Mesenchymal stem cell (in vitro differentiated cells and primary cell): ENCODE measurements at regions not wholly inside any gene's neighbourhood (a gene's known extent, or its start where the extent isn't known, plus 50 kb on each side); places are given as distances from the start of the nearest gene placed in this dataset.

Experiments
- DNase-seq: peaks from one replicate; pipeline ENCODE4 v3.0.0-alpha.2; 2013
- H2AFZ ChIP-seq: one replicate; pipeline ENCODE4 v1.6.1; 2013; ENCODE audit warnings: low read depth, mild to moderate bottlenecking, control low read depth, inconsistent platforms, low read length, moderate library complexity
- H2AK5ac ChIP-seq: 2 replicates; pipeline ENCODE4 v1.6.1; 2013; ENCODE audit warnings: low read length, moderate library complexity, mild to moderate bottlenecking, inconsistent platforms; ENCODE audit not compliant: severe bottlenecking
- H2BK120ac ChIP-seq: one replicate; pipeline ENCODE4 v1.6.1; 2013; ENCODE audit warnings: low read depth, mild to moderate bottlenecking, inconsistent platforms, low read length, moderate library complexity
- H2BK12ac ChIP-seq, 2 experiments: one replicate each; pipeline ENCODE4 v1.6.1; 2013; ENCODE audit warnings: inconsistent platforms in 2 of 2, low read length in 2 of 2, mild to moderate bottlenecking in 2 of 2, moderate library complexity in 2 of 2, control low read depth in 1 of 2
- H2BK15ac ChIP-seq: one replicate; pipeline ENCODE4 v1.6.1; 2013; ENCODE audit warnings: mild to moderate bottlenecking, low read depth, inconsistent platforms; ENCODE audit not compliant: poor library complexity, severe bottlenecking
- H2BK5ac ChIP-seq: 2 replicates; pipeline ENCODE4 v1.6.1; 2013; ENCODE audit warnings: low read depth, mild to moderate bottlenecking, low read length, control low read depth, inconsistent platforms; ENCODE audit not compliant: poor library complexity, severe bottlenecking
- H3K14ac ChIP-seq, 2 experiments: one replicate each; pipeline ENCODE4 v1.6.1; 2013; ENCODE audit warnings: inconsistent platforms in 2 of 2, low read length in 2 of 2, control low read depth in 1 of 2, mild to moderate bottlenecking in 1 of 2, moderate library complexity in 1 of 2
- H3K18ac ChIP-seq, 2 experiments: one replicate each; pipeline ENCODE4 v1.6.1; 2013; ENCODE audit warnings: inconsistent platforms in 2 of 2, low read length in 2 of 2, control low read depth in 1 of 2, low read depth in 1 of 2, mild to moderate bottlenecking in 1 of 2
- H3K23ac ChIP-seq, 2 experiments: one replicate each; pipeline ENCODE4 v1.6.1; 2013; ENCODE audit warnings: inconsistent platforms in 2 of 2, low read length in 2 of 2, mild to moderate bottlenecking in 2 of 2, moderate library complexity in 2 of 2, control low read depth in 1 of 2
- H3K27ac ChIP-seq: 2 replicates; pipeline ENCODE4 v1.5.1; 2013; ENCODE audit warnings: mild to moderate bottlenecking, moderate library complexity, low read length, control low read depth, inconsistent platforms; ENCODE audit not compliant: poor library complexity, severe bottlenecking
- H3K27me3 ChIP-seq, 2 experiments: 2 replicates each; pipeline versions ENCODE4 v1.6.1 to v1.7.0; 2013; ENCODE audit warnings: low read length in 2 of 2, mild to moderate bottlenecking in 2 of 2, moderate library complexity in 2 of 2, control low read depth in 1 of 2, inconsistent platforms in 1 of 2; ENCODE audit not compliant: control insufficient read depth in 1 of 2, insufficient read depth in 1 of 2
- H3K36me3 ChIP-seq, 2 experiments: 2 replicates each; pipeline versions ENCODE4 v1.6.1 to v1.7.0; 2013; ENCODE audit warnings: low read length in 2 of 2, control low read depth in 1 of 2, inconsistent platforms in 1 of 2, low read depth in 1 of 2, mild to moderate bottlenecking in 1 of 2; ENCODE audit not compliant: insufficient read depth in 2 of 2, control insufficient read depth in 1 of 2
- H3K4ac ChIP-seq, 2 experiments: one replicate each; pipeline ENCODE4 v1.6.1; 2013; ENCODE audit warnings: inconsistent platforms in 2 of 2, low read length in 2 of 2, mild to moderate bottlenecking in 2 of 2, moderate library complexity in 2 of 2, control low read depth in 1 of 2, low read depth in 1 of 2
- H3K4me1 ChIP-seq: 2 replicates; pipeline ENCODE4 v1.6.1; 2013; ENCODE audit warnings: low read depth, low read length, control low read depth; ENCODE audit not compliant: control insufficient read depth, insufficient read depth
- H3K4me2 ChIP-seq: 2 replicates; pipeline ENCODE4 v1.6.1; 2013; ENCODE audit warnings: low read length, mild to moderate bottlenecking, inconsistent platforms; ENCODE audit not compliant: poor library complexity, severe bottlenecking
- H3K4me3 ChIP-seq, 2 experiments: 2 replicates each; pipeline versions ENCODE4 v1.5.1 to v1.7.0; 2013; ENCODE audit warnings: low read length in 2 of 2, mild to moderate bottlenecking in 2 of 2, control low read depth in 1 of 2, low read depth in 1 of 2; ENCODE audit not compliant: insufficient read depth in 1 of 2
- H3K79me1 ChIP-seq: replicated peaks from 2 replicates; pipeline ENCODE4 v1.6.1; 2013; ENCODE audit warnings: mild to moderate bottlenecking, control low read depth, low read length, inconsistent platforms; ENCODE audit not compliant: poor library complexity, severe bottlenecking
- H3K9ac ChIP-seq: 2 replicates; pipeline ENCODE4 v1.7.0; 2013; ENCODE audit warnings: mild to moderate bottlenecking, low read length, moderate library complexity
- H3K9me3 ChIP-seq: 2 replicates; pipeline ENCODE4 v1.7.0; 2013; ENCODE audit warnings: mild to moderate bottlenecking, low read length; ENCODE audit not compliant: control insufficient read depth
- H4K8ac ChIP-seq: one replicate; pipeline ENCODE4 v1.6.1; 2013; ENCODE audit warnings: inconsistent platforms, mild to moderate bottlenecking, low read length, moderate library complexity
- H4K91ac ChIP-seq: one replicate; pipeline ENCODE4 v1.6.1; 2013; ENCODE audit warnings: mild to moderate bottlenecking, low read length, inconsistent platforms
- WGBS: methylation state at CpG from one replicate; pipeline ENCODE4 v1.1.7; 2013; ENCODE audit warnings: mixed read lengths; 5-methylcytosine and 5-hydroxymethylcytosine counted together

GRCh38 chr5:107272954-107273353, 397.8 kb downstream of the EFNA5 start:
- Histone ChIP-seq H3K4me2 (no peak overlapping the region), H3K79me1 (no peaks in the 10 kb centered on the region), H2AK5ac (no peak overlapping the region), H3K4me1 (no peaks in the 10 kb centered on the region), H3K9ac (no peak overlapping the region), H3K14ac (no peak overlapping the region), H4K91ac (no peak overlapping the region), H2BK5ac (no peak overlapping the region), H3K27me3 (no peaks in the 10 kb centered on the region), H2BK15ac (no peak overlapping the region), H2BK12ac (no peak overlapping the region), H3K36me3 (no peaks in the 10 kb centered on the region), H2AFZ (no peak overlapping the region), H4K8ac (no peak overlapping the region), H3K23ac (no peak overlapping the region), H3K27ac (no peak overlapping the region), H3K18ac (no peak overlapping the region), H3K4ac (no peak overlapping the region), H3K9me3 (no peaks in the 10 kb centered on the region), H2BK120ac (no peak overlapping the region), H3K4me3 (no peak overlapping the region)
- 77% methylated on average over 3 of the region's 4 CpGs for WGBS
- no peak for DNase-seq

DNA sequence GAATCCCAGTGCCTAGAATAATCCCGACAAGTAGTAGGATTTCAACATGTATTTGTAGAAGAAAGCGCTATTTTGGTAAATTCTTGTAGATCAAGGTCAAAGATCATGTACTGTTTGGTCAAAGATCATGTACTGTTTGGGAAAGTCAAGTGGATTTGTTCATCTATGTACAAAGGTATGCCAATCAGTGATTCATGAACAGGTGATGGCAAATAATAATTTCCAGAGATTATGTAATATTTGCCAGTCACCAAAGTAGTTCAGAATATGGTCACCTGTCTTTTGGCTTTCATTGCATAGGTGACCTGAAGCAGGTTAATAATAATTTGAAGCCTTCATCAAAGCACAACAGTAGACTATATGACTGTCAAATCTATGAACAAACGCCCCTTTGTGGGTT, 398.2 kb downstream of the EFNA5 start:
- WGBS = 95% methylated on average over 2 of the region's 3 CpGs
- Histone ChIP-seq H3K79me1 (no peaks in the 10 kb centered on the region), H2AK5ac (no peak overlapping the region), H4K91ac (no peak overlapping the region), H3K18ac (no peak overlapping the region), H3K36me3 (no peaks in the 10 kb centered on the region), H3K27ac (no peak overlapping the region), H2BK5ac (no peak overlapping the region), H2BK15ac (no peak overlapping the region), H3K4me2 (no peak overlapping the region), H3K4ac (no peak overlapping the region), H4K8ac (no peak overlapping the region), H2BK12ac (no peak overlapping the region), H3K27me3 (no peaks in the 10 kb centered on the region), H3K4me3 (no peak overlapping the region), H3K4me1 (no peaks in the 10 kb centered on the region), H3K23ac (no peak overlapping the region), H3K14ac (no peak overlapping the region), H3K9ac (no peak overlapping the region), H3K9me3 (no peaks in the 10 kb centered on the region), H2BK120ac (no peak overlapping the region), H2AFZ (no peak overlapping the region)
- DNase-seq = no peak

DNA sequence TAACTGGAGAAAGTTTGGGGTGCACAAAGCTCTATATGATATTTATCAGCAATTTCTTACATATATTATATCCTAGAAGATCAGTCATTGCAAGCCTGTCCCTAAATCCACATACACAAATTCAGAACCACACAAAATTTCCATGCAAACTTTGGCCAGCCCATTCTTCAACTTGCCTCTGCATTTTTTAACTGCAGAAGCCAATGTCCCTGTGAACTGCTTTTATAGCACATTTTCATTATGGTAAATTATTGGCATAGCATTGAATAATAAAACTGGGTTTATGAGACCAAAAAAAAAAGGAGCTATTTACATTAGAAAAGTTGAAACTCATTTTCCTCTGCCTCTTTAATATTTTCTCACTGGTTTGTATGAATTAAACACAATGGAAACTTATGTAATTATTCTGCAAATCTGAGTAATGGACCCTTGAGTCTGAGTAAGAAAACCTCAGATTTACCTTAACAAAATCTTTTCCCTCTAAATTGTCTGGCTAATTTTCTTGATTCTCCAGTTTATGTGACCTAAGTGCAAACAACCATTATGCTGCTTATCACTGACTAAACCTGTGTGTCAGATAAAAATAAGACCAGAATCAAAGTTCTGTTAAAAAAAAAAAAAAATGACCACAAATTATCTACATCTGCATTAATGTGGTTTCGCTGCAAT, 398.9 kb downstream of the EFNA5 start:
- H3K14ac ChIP-seq = no peak overlapping the region
- WGBS = no CpG with 5 or more reads among the region's 1 CpG

DNA sequence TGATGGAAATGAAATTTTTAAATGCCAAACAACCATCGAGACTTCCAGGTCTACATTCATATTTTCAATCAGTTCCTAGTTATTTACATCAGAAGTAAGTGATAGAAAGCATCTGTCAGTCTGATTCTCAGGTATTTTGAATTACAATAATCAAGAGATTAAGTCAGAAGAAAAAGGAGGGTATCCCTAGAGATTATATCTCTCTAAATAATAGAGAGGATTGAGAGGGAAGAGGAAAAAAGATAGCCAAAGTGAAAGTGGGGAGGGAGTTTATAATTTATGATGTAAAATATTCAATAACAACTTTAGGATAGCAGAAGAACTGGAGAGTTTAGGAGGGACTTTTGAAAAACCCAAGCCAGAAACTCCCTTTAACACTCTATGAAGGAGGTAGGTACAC, 400.2 kb downstream of the EFNA5 start:
- Histone ChIP-seq H3K27me3 (no peaks in the 10 kb centered on the region), H3K27ac (no peak overlapping the region), H4K91ac (no peak overlapping the region), H2BK15ac (no peak overlapping the region), H3K14ac (no peak overlapping the region), H3K4me2 (no peak overlapping the region), H3K36me3 (no peaks in the 10 kb centered on the region), H2BK5ac (no peak overlapping the region), H2AFZ (no peak overlapping the region), H2AK5ac (no peak overlapping the region), H2BK120ac (no peak overlapping the region), H3K18ac (no peak overlapping the region), H4K8ac (no peak overlapping the region), H3K23ac (no peak overlapping the region), H3K4ac (no peak overlapping the region), H2BK12ac (no peak overlapping the region), H3K9ac (no peak overlapping the region), H3K4me1 (no peaks in the 10 kb centered on the region), H3K79me1 (no peaks in the 10 kb centered on the region), H3K9me3 (no peaks in the 10 kb centered on the region), H3K4me3 (no peak overlapping the region)
- no peak for DNase-seq
- WGBS = no CpG with 5 or more reads among the region's 1 CpG

More for the DNA sequence above, 398.9 kb downstream of the EFNA5 start:
- H2BK15ac ChIP-seq = no peak overlapping the region
- no peak overlapping the region for H3K18ac ChIP-seq
- H2AK5ac ChIP-seq = no peak overlapping the region
- H3K4me1 ChIP-seq = no peaks in the 10 kb centered on the region
- no peak overlapping the region for H2AFZ ChIP-seq
- no peaks in the 10 kb centered on the region for H3K27me3 ChIP-seq
- DNase-seq = no peak
- H3K4ac ChIP-seq = no peak overlapping the region
- no peak overlapping the region for H2BK5ac ChIP-seq
- H3K9ac ChIP-seq = no peak overlapping the region
- no peaks in the 10 kb centered on the region for H3K9me3 ChIP-seq
- H3K4me2 ChIP-seq = no peak overlapping the region
- H4K8ac ChIP-seq = no peak overlapping the region
- H3K79me1 ChIP-seq = no peaks in the 10 kb centered on the region
- no peak overlapping the region for H3K27ac ChIP-seq
- H4K91ac ChIP-seq = no peak overlapping the region
- no peaks in the 10 kb centered on the region for H3K36me3 ChIP-seq
- H3K4me3 ChIP-seq = no peak overlapping the region
- no peak overlapping the region for H3K23ac ChIP-seq
- H2BK120ac ChIP-seq = no peak overlapping the region
- no peak overlapping the region for H2BK12ac ChIP-seq
